ENCODE measurements at regions not wholly inside any gene's neighbourhood (a gene's known extent, or its start where the extent isn't known, plus 50 kb on each side); places are given as distances from the start of the nearest gene placed in this dataset.

DNA sequence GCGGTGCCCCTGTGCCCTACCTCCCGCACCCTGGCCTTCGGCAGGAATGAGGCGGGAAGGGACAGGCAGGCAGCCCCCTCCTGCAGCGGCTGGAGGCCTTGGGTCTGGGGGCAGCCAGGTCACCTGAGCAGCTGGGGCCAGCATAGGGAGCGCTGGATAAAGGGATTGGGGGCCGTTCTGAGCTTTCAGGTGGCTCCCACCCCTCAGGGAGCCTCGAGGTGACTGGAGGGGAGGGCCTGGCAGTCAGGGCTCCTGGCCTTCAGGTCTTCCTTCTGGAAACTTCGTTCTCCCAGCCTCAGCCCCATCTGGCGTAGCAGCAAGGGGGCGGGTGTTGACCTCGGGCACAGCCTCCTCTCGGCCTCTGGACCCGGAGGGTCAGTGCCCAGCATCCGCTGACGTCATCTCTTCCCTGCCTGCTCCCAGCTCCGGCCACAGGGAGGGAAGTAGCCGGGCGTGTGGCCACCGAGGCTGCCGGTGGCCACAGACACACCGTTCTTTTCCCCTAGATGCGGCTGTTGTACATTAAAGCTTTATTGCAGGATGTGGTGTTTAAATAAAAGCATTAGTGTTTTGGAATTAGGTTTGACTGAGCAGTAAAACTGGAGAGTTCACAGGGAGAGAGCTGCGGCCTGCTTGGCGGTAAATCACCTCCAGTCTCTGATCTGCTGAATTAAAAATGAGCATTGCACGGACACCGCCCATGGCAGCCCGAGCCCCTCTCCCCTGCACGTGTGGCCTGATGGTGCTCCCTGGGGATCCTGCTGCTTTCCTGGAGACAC is 80.0 kb upstream of the GATA5 start:
- no peak overlapping the region for H3K4me3 ChIP-seq (ENCODE audit: low read length)
- H3K27ac ChIP-seq (ENCODE audit: low read length), result no peak overlapping the region
- peaks cover 25% of the 10 kb centered on the region for H3K27me3 ChIP-seq (ENCODE audit: insufficient read depth, low read length)
- no peak overlapping the region for H3K9ac ChIP-seq (ENCODE audit: low read depth, low read length)
- no peaks in the 10 kb centered on the region for H3K9me3 ChIP-seq (ENCODE audit: insufficient read depth, low read depth, low read length)
- H3K36me3 ChIP-seq (ENCODE audit: insufficient read depth, low read depth, low read length), result no peaks in the 10 kb centered on the region
- peaks cover 4% of the 10 kb centered on the region; the same call in 1 of the 2 replicates for H3K4me1 ChIP-seq (ENCODE audit: insufficient read depth, low read length)

DNA sequence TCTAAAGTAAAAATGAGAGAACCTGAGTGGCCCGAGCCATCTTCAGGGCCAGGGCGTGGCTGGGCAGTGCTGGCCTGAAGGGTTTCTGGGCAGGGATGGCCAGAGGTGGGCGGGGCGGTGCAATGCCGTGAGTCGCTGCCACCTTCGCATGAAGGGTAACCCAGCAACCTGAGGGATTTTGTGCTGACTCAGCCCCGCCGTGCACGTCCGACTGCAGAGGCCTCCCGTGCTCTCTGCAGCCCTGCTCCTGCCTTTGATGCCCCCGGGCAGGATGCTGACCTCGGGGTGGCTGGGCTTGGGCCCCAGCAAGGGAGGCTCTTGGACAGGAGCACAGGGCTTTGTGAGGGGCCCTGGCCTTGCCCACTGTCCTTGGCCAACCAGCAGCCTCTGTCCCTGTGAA is 81.7 kb upstream of the GATA5 start:
- no peak overlapping the region for H3K4me3 ChIP-seq (ENCODE audit: low read length)
- no peak overlapping the region for H3K9ac ChIP-seq (ENCODE audit: low read depth, low read length)
- no peaks in the 10 kb centered on the region for H3K9me3 ChIP-seq (ENCODE audit: insufficient read depth, low read depth, low read length)
- H3K36me3 ChIP-seq (ENCODE audit: insufficient read depth, low read depth, low read length), result no peaks in the 10 kb centered on the region
- peaks cover 10% of the 10 kb centered on the region for H3K27me3 ChIP-seq (ENCODE audit: insufficient read depth, low read length)
- H3K27ac ChIP-seq (ENCODE audit: low read length), result no peak overlapping the region
- H3K4me1 ChIP-seq (ENCODE audit: insufficient read depth, low read length), result no peaks in the 10 kb centered on the region

DNA sequence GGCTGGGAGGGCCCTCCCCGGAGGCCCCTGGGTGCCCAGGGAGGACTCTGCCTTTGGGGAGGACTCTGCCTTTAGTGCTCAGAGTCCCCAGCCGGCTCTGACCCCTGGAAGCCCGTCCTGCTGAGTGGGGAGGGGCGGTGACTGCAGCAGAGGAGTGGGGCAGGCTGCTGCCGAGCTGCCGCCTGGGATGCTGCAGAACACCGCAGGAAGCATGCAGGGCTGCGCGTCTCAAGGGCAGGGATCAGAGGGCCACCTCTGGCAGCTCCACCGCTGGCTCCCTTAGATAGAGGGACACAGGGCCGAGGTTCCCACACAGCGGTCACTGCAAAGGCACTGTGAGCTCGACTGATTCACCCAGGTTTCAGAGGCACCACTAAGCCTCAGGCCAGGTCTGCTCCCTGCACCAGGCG is 82.2 kb upstream of the GATA5 start:
- H3K9me3 ChIP-seq (ENCODE audit: insufficient read depth, low read depth, low read length), result no peaks in the 10 kb centered on the region
- H3K27me3 ChIP-seq (ENCODE audit: insufficient read depth, low read length), result peaks cover 4% of the 10 kb centered on the region
- no peak overlapping the region for H3K9ac ChIP-seq (ENCODE audit: low read depth, low read length)
- H3K4me3 ChIP-seq (ENCODE audit: low read length), result no peak overlapping the region
- no peak overlapping the region for H3K27ac ChIP-seq (ENCODE audit: low read length)
- no peaks in the 10 kb centered on the region for H3K36me3 ChIP-seq (ENCODE audit: insufficient read depth, low read depth, low read length)
- no peaks in the 10 kb centered on the region for H3K4me1 ChIP-seq (ENCODE audit: insufficient read depth, low read length)

DNA sequence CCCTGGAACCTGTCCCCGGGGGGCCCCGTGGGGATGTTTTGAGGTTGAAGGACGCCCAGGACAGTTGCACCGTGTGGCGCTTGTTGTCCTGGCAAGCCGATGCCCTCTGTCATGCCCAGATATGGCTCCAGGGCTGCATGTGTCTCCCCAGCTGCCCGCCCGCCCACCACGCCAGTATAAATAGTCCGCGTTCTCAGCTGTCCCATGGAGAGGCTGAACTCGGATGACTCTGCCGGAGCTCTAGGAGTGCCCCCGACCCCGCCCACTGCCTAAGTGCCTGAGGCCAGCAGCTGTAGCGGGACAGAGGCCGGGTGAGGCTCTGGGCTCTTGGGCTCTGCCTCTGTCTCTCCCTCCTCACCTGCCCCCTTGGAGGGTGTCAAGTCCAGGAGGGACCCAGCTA is 83.0 kb upstream of the GATA5 start:
- H3K27me3 ChIP-seq (ENCODE audit: insufficient read depth, low read length), result no peaks in the 10 kb centered on the region; the same call in 1 of the 2 replicates
- no peak overlapping the region for H3K4me3 ChIP-seq (ENCODE audit: low read length)
- H3K4me1 ChIP-seq (ENCODE audit: insufficient read depth, low read length), result no peaks in the 10 kb centered on the region
- no peaks in the 10 kb centered on the region for H3K9me3 ChIP-seq (ENCODE audit: insufficient read depth, low read depth, low read length)
- H3K36me3 ChIP-seq (ENCODE audit: insufficient read depth, low read depth, low read length), result no peaks in the 10 kb centered on the region
- H3K9ac ChIP-seq (ENCODE audit: low read depth, low read length), result no peak overlapping the region
- no peak overlapping the region for H3K27ac ChIP-seq (ENCODE audit: low read length)

DNA sequence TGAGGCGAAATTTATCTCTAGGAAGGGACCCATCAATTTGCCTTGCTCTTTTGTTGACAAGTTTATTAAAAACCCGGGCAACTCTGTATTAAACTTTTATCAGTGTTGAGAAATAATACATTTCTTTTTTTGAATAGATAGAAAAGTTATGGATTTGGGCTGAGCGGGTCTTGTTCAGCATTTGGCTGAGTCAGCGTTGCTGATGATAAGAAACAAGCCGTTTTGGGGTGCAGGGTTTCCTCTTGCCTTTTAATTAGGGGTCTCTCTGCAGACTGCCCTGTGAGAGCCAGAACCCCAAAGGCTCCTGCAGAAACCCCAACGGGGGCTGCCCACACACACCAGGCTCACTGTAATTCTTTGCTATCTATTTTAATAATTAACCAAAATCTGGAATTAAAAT is 82.1 kb upstream of the SLCO4A1 start:
- no peak overlapping the region for H3K9ac ChIP-seq (ENCODE audit: low read depth, low read length)
- H3K27ac ChIP-seq (ENCODE audit: low read length), result no peak overlapping the region
- H3K27me3 ChIP-seq (ENCODE audit: insufficient read depth, low read length), result no peaks in the 10 kb centered on the region; the same call in 1 of the 2 replicates
- H3K4me1 ChIP-seq (ENCODE audit: insufficient read depth, low read length), result no peaks in the 10 kb centered on the region
- no peak overlapping the region for H3K4me3 ChIP-seq (ENCODE audit: low read length)
- no peaks in the 10 kb centered on the region for H3K36me3 ChIP-seq (ENCODE audit: insufficient read depth, low read depth, low read length)
- H3K9me3 ChIP-seq (ENCODE audit: insufficient read depth, low read depth, low read length), result no peaks in the 10 kb centered on the region

DNA sequence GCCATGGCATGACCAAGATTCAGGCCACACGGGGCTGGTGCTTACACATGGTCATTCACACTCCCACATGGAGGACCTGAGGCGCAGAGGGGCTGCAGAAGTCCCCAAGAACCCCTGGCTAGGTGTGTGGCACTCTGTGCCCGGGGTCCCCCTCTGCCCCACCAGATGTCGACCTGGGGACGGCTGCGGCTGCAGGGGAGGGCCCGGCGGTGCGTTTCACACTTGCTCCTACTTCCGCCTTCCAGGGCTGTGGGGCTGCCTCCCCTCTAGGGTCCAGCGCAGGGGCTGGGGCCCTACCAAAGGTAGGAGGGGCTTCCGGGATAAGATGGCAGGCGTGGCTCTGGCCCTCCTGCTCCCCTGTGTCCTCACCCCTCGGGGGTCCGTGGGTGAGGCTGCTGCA is 81.1 kb upstream of the SLCO4A1 start:
- Histone ChIP-seq H3K9ac (ENCODE audit: low read depth, low read length) (no peak overlapping the region), H3K4me1 (ENCODE audit: insufficient read depth, low read length) (no peaks in the 10 kb centered on the region), H3K4me3 (ENCODE audit: low read length) (no peak overlapping the region), H3K27me3 (ENCODE audit: insufficient read depth, low read length) (no peaks in the 10 kb centered on the region; the same call in 1 of the 2 replicates), H3K9me3 (ENCODE audit: insufficient read depth, low read depth, low read length) (no peaks in the 10 kb centered on the region), H3K27ac (ENCODE audit: low read length) (no peak overlapping the region), H3K36me3 (ENCODE audit: insufficient read depth, low read depth, low read length) (no peaks in the 10 kb centered on the region)

DNA sequence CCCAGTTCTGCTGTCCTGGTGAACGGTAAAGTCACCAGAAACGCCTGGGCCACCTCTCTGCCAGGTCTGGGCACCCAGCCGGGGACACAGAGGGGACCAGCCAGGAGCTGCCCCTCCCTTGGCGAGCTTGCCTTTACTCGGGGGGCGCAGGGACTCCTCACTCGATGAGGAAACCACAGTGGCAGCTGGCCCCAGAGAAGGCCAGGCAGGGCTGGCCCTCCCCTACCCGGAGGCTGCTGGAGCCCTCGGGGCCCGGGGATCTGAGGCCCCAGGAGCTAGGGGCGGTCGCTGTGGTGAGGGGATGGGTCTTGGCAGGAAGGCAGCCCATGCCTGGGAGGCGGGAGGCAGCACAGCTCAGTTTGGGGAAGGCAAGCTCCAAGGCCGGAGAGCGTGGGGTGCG is 80.4 kb upstream of the SLCO4A1 start:
- Histone ChIP-seq H3K9ac (ENCODE audit: low read depth, low read length) (no peak overlapping the region), H3K4me1 (ENCODE audit: insufficient read depth, low read length) (no peaks in the 10 kb centered on the region), H3K4me3 (ENCODE audit: low read length) (no peak overlapping the region), H3K27ac (ENCODE audit: low read length) (no peak overlapping the region), H3K27me3 (ENCODE audit: insufficient read depth, low read length) (no peaks in the 10 kb centered on the region; the same call in 1 of the 2 replicates), H3K36me3 (ENCODE audit: insufficient read depth, low read depth, low read length) (no peaks in the 10 kb centered on the region), H3K9me3 (ENCODE audit: insufficient read depth, low read depth, low read length) (no peaks in the 10 kb centered on the region)

DNA sequence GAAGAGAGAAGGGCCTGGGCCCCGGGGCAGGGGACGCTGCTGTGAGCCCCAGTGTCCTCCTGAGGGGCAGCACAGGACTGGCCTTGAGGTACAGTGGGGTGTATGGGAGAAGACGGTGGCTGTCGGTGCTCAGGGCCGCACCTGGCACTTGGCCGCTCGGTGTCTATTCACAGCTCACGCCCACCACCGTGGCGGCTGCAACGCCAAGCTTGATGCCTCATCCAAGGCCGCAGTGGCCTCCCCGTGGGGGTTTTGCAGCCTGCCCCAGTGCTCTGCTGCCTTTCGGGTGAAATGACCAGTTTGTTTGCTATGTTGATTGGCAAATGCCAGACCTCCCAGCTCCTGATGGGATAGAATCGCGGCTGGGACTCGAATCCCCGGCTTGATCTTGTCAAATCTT is 79.5 kb upstream of the SLCO4A1 start:
- Histone ChIP-seq H3K27ac (ENCODE audit: low read length) (no peak overlapping the region), H3K4me1 (ENCODE audit: insufficient read depth, low read length) (no peaks in the 10 kb centered on the region), H3K9me3 (ENCODE audit: insufficient read depth, low read depth, low read length) (no peaks in the 10 kb centered on the region), H3K27me3 (ENCODE audit: insufficient read depth, low read length) (no peaks in the 10 kb centered on the region; the same call in 1 of the 2 replicates), H3K4me3 (ENCODE audit: low read length) (no peak overlapping the region), H3K9ac (ENCODE audit: low read depth, low read length) (no peak overlapping the region), H3K36me3 (ENCODE audit: insufficient read depth, low read depth, low read length) (no peaks in the 10 kb centered on the region)

DNA sequence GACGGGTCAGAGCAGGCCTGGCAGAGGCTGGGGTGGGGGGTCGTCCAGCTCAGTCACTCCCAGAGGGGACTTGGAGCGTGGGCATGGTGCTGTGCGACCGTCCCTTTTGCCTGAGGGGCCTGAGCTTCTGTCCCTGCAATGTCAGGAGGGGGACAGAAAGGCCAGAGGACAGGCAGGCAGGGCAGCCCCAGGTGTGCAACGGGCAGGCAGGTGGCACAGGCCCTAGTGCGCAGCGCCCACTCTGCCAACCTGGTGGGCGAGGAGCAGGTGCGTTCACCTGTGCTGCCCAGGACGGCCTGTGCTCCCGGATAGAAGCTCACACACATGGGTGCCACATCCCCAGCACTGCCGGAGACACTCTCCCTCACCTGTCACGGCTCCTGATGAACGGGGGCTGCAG is 78.7 kb upstream of the SLCO4A1 start:
- no peaks in the 10 kb centered on the region for H3K4me1 ChIP-seq (ENCODE audit: insufficient read depth, low read length)
- no peaks in the 10 kb centered on the region; the same call in 1 of the 2 replicates for H3K27me3 ChIP-seq (ENCODE audit: insufficient read depth, low read length)
- H3K9ac ChIP-seq (ENCODE audit: low read depth, low read length), result no peak overlapping the region
- H3K4me3 ChIP-seq (ENCODE audit: low read length), result no peak overlapping the region
- no peak overlapping the region for H3K27ac ChIP-seq (ENCODE audit: low read length)
- H3K36me3 ChIP-seq (ENCODE audit: insufficient read depth, low read depth, low read length), result no peaks in the 10 kb centered on the region
- no peaks in the 10 kb centered on the region for H3K9me3 ChIP-seq (ENCODE audit: insufficient read depth, low read depth, low read length)

DNA sequence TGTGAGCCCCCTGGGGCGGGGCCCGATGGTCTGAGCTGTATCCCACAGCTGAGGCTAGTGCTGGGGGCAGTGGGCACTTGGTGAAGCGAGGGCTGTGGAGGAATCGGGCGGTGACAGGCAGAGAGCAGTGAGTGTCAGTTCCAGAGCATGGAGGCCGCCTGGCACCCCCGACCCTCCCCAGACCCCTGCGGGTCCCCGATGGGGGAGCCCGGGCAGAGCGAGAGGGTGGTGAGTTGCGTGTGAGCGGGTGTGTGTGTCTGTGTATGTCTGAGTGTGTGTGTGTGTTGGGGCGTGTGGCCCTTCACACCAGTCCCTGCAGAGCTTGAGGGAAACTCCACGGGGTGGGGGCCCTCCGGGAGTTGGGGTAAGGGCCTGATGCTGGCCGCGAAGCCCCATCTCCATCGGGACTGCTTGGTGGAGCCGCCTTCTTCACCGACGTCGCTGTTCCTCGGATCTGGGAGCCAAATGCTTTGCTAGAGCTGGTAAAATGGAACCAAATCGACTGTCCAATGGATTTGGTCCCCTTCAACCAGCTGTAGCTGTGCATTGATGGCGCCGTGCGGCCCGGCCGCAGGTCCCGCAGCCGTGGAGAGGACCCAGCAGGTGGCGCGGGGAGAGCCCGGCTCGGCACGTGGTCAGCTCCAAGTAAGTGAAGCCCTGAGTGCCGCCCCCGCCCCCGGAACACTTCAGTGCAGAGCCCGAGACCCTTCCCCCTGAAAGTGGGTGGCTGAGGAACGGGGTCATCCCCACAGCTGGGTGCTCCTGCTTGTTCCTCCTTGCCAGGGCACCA is 77.7 kb upstream of the SLCO4A1 start:
- no peak overlapping the region for H3K4me3 ChIP-seq (ENCODE audit: low read length)

DNA sequence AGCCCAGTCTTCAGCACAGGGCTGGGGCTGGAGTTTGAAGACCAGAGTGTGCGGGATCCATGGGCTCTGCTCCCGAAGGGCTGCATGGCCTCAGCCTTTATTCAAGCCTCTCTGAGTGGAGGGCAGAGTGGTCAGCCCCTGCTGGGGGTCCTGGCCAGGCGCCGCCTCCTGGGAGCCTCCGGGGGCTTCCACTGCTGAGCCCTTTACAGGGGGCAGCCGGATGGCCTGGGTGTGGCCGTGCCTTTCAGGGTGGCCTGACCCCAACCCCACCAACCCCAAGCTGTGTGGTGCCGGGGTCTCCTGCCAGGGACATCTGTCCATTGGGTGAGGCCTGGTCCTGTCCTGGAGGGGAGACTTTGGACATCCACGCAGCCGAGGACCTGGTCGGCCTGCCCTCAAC is 76.0 kb upstream of the SLCO4A1 start:
- Histone ChIP-seq H3K9me3 (ENCODE audit: insufficient read depth, low read depth, low read length) (no peaks in the 10 kb centered on the region), H3K9ac (ENCODE audit: low read depth, low read length) (no peak overlapping the region), H3K4me3 (ENCODE audit: low read length) (no peak overlapping the region), H3K36me3 (ENCODE audit: insufficient read depth, low read depth, low read length) (no peaks in the 10 kb centered on the region), H3K27me3 (ENCODE audit: insufficient read depth, low read length) (no peaks in the 10 kb centered on the region), H3K27ac (ENCODE audit: low read length) (no peak overlapping the region), H3K4me1 (ENCODE audit: insufficient read depth, low read length) (no peaks in the 10 kb centered on the region)

More for the DNA sequence above, 77.7 kb upstream of the SLCO4A1 start:
- Histone ChIP-seq H3K9ac (ENCODE audit: low read depth, low read length) (no peak overlapping the region), H3K27ac (ENCODE audit: low read length) (no peak overlapping the region), H3K27me3 (ENCODE audit: insufficient read depth, low read length) (no peaks in the 10 kb centered on the region; the same call in 1 of the 2 replicates), H3K4me1 (ENCODE audit: insufficient read depth, low read length) (no peaks in the 10 kb centered on the region), H3K9me3 (ENCODE audit: insufficient read depth, low read depth, low read length) (no peaks in the 10 kb centered on the region), H3K36me3 (ENCODE audit: insufficient read depth, low read depth, low read length) (no peaks in the 10 kb centered on the region)

DNA sequence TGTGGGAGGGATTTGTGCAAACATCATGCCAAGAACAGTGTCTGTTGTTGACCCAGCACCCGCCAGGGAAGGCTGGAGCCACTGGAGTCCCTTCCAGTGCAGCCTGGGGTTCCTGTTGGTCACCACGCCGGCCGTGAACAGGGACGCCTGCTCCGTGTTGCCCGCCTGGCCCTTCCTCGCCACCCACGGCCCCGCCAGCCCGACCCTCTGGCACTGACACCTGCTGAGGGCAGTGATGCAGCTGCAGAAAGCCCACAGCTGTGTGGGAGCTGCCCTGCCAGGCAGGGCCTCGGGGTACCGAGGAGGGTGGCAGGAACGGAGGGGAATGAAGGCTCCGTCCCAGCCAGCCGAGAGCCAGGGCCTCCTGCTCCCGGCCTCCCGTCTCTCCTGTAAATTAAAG is 75.5 kb upstream of the SLCO4A1 start:
- Histone ChIP-seq H3K27ac (ENCODE audit: low read length) (no peak overlapping the region), H3K9ac (ENCODE audit: low read depth, low read length) (no peak overlapping the region), H3K4me1 (ENCODE audit: insufficient read depth, low read length) (no peaks in the 10 kb centered on the region), H3K4me3 (ENCODE audit: low read length) (no peak overlapping the region), H3K9me3 (ENCODE audit: insufficient read depth, low read depth, low read length) (no peaks in the 10 kb centered on the region), H3K27me3 (ENCODE audit: insufficient read depth, low read length) (no peaks in the 10 kb centered on the region), H3K36me3 (ENCODE audit: insufficient read depth, low read depth, low read length) (no peaks in the 10 kb centered on the region)
